Urothelium cell line (cell line): ENCODE measurements at regions not wholly inside any gene's neighbourhood (a gene's known extent, or its start where the extent isn't known, plus 50 kb on each side); places are given as distances from the start of the nearest gene placed in this dataset.
"Not testable (repeated sequence)": the region's sequence is repeated elsewhere in the genome, so short reads cannot be mapped to it uniquely, and the experiment has no call there.

Experiments used
- DNase-seq: peaks from one replicate; pipeline ENCODE4 v3.0.0; 2011; ENCODE audit warnings: low spot score, mixed read lengths
- FAIRE-seq: peaks from 2 replicates; lab custom pipeline; 2011; peaks lifted over from hg19 to GRCh38; lab: Jason Lieb, UNC

DNA sequence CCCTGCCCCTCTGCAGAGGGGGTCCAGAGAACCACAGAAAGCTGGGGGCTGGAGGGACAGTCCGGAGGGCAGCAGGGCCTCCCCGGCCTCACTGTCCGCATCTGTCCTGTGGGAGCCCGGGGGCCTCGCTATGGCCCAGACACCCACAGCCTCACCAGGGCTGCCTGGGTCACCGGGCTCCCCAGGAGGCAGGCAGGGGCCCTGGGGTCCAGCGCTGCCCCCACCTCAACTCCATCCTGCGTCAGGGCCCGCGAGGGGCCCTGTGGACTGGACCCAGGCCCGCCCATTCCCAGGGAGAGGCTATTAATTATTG lies 96.1 kb downstream of the POTEG start:
- not testable (repeated sequence) for DNase-seq, FAIRE-seq

DNA sequence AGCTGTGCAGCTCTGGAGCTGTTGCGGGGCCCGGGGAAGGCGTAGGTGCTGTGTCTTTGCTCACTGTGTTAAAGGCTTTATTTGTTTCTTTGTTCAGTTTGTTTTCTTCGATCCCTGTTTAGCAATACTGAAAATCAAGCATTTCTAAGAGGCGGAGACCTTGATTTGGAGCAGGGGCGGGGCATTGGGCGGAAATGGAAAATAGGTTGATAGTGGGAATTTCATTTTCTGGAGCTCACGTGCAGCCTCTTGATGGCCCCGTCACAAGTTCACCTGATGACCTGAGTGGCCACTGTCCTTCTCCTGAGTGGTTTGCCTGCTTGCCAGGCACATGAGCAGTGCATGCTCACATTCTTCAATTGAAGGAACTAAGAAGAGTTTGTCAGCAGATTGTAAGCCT lies 93.2 kb downstream of the POTEG start:
- not testable (repeated sequence) for DNase-seq, FAIRE-seq

DNA sequence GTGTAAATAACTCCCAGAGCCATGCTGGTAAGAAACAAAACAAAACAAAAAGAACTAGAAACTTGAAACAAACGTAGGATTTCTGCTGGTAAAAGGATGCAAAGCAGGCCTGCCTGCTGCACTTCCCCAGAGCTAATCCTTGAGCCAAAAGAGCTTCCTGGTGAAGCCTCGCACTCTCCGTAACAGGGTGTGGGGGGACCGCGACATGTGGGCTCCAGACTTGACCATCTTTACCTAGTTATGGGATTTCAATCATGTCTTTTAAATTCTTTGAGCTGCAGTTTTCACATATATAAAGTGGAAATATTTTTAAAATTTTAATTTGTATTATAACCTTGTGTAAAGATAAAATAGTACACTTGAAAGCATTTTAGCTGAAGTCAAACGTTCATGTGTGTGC lies 92.5 kb downstream of the POTEG start:
- not testable (repeated sequence) for DNase-seq, FAIRE-seq

DNA sequence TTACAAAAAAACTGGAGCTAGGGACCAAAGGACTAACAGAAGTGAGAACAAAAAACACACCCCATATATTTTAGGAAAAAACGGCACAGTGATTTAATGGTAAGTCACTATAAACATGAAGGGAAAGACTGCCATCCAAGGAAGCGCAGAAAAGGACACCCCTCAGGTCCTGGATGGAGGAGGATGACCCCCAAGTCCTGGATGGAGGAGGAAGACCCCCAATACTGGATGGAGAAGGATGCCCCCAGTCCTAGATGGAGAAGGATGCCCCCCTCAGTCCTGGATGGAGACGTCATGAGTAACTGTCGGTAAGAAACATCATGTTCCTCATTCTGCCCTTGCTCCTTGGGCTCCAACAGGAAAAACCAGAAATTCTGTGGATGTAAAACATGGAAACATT lies 89.9 kb downstream of the POTEG start:
- not testable (repeated sequence) for DNase-seq, FAIRE-seq

DNA sequence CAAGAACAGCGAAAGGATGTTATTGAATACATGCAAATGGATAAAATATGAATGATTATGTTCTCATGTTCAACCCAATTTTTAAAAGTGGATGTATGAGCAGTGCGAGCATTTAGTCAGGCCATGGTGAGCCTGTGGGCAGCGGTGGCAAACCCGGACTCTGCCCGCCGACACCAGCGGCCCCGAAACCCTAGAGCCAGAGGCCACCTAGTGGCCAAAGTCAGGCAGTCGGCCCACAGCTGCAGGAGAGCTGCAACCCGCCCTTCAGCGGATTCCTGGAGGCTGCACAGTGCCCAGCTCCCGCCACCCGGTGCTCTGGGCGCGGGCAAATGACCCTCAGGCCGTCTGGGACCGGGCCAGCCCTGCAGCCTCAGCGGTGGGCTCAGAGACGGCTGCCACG lies 89.5 kb downstream of the POTEG start:
- not testable (repeated sequence) for DNase-seq, FAIRE-seq

DNA sequence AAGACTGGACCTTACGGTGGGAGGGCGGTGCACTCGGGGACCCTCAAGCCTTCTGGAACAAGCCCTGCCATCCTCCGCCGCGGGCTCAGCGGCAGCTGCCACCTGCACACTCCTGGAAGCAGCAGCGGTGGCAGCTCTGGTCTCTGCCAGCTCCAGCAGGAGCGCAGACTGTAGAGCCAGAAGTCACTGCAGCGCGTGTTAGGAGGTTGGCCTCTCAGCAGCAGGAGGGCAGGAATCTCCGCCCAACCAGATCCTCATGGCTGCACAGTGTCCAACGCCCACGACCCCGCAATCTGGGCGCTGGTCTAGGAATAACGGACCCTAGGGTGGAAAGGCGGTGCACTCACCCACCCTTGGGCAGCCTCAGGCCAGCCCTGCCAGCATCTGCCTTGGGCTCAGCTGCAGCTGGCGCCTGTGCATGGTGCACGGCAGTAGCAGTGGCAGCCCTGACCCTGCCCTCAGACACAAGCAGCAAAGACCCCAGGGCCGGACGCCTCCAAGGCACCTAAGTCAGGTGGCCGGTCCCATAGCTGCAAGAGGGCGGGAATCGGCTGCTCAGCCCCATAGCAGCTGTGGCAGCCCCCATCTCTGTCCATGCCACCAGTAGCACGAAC lies 88.7 kb downstream of the POTEG start:
- not testable (repeated sequence) for DNase-seq, FAIRE-seq

DNA sequence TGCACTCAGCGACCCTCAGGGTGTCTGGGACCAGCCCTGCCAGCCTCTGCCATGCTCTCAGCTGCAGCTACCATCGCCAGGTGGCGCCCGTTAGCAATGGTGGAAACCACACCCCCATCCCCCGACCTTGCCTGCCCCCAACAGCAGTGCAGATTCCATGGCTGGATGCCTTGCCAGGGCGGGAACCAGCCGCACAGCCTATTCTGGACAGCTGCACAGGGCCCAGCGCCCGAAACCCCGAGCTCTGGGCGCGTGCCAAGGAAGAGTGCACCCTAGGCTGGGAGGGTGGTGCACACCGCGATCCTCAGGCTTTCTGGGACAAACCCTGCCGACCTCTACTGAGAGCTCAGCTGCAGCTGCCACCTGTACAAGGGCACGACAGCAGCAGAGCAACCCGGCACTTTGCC lies 88.1 kb downstream of the POTEG start:
- FAIRE-seq, DNase-seq: not testable (repeated sequence)

DNA sequence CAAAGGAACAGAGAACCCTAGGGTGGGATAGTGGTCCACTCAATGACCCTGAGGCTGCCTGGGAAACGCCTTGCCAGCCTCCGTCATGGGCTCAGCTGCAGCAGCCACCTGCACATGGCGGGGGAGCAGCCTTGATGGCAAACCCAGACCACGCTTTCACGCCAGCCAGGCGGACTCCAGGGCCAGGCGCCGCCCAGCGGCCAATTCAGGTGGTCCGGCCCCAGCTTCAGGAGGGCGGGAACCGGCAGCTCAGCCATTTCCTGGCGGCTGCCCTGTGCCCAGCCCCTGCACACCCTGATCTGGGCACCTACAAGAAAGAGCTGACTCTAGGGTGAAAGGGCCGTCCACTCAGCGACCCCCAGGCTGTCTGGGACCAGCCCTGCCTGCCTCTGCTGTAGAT lies 87.5 kb downstream of the POTEG start:
- FAIRE-seq: not testable (repeated sequence)

DNA sequence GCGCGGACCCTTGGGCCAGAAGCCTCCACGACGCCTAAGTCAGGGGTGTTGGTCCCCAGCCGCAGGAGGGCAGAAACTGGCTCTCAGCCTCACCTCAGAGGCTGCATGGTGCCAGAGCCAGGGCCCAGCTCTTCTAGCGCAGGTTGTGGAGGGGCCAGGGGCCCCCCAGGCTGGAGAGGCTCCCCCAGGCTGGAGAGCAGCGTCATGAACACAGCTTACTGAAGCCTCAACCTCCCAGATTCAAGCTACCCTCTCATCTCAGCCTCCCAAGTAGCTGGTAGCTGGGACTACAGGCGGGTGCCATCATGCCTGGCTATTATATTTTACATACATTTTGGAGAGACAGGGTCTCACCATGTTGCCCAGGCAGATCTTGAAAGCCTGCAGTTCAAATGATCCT lies 87.0 kb downstream of the POTEG start:
- DNase-seq, FAIRE-seq: not testable (repeated sequence)

More for the DNA sequence above, 87.5 kb downstream of the POTEG start:
- not testable (repeated sequence) for DNase-seq
